ENCODE measurements at regions not wholly inside any gene's neighbourhood (a gene's known extent, or its start where the extent isn't known, plus 50 kb on each side); places are given as distances from the start of the nearest gene placed in this dataset.

- no peaks in the 10 kb centered on the region for H3K36me3 ChIP-seq (ENCODE audit: insufficient read depth, low read length)
- H3K9ac ChIP-seq (ENCODE audit: low read depth, low read length): no peak overlapping the region
- H3K4me1 ChIP-seq (ENCODE audit: insufficient read depth, low read length): no peaks in the 10 kb centered on the region
- peaks cover 5% of the 10 kb centered on the region; the same call in 1 of the 2 replicates for H3K9me3 ChIP-seq (ENCODE audit: control insufficient read depth, insufficient read depth, low read length)
Measured at GRCh38 chr3:188102861-188103547, 51.0 kb upstream of the LPP start.

DNA sequence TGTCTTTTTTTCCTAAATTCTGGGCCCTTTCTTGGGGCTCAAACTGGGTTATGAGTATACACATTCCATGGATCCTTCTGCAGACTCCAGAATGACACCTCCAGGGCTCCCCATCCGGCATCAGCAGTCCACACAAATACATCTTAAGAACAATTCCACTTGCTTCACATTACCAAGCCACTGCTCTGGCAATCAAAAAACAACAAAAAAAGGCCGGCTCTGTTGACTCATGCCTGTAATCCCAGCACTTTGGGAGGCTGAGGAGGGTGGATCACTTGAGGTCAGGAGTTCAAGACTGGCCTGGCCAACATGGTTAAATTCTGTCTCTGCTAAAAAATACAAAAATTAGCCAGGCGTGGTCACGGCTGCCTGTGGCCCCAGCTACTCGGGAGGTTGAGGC is 49.9 kb upstream of the LPP start:
- Histone ChIP-seq H3K36me3 (ENCODE audit: insufficient read depth, low read length) (no peaks in the 10 kb centered on the region), H3K4me1 (ENCODE audit: insufficient read depth, low read length) (no peaks in the 10 kb centered on the region), H3K9ac (ENCODE audit: low read depth, low read length) (no peak overlapping the region), H3K9me3 (ENCODE audit: control insufficient read depth, insufficient read depth, low read length) (peaks cover 5% of the 10 kb centered on the region; the same call in 1 of the 2 replicates)

Data from ES-I3 (cell line).